ENCODE measurements at regions not wholly inside any gene's neighbourhood (a gene's known extent, or its start where the extent isn't known, plus 50 kb on each side); places are given as distances from the start of the nearest gene placed in this dataset.

DNA sequence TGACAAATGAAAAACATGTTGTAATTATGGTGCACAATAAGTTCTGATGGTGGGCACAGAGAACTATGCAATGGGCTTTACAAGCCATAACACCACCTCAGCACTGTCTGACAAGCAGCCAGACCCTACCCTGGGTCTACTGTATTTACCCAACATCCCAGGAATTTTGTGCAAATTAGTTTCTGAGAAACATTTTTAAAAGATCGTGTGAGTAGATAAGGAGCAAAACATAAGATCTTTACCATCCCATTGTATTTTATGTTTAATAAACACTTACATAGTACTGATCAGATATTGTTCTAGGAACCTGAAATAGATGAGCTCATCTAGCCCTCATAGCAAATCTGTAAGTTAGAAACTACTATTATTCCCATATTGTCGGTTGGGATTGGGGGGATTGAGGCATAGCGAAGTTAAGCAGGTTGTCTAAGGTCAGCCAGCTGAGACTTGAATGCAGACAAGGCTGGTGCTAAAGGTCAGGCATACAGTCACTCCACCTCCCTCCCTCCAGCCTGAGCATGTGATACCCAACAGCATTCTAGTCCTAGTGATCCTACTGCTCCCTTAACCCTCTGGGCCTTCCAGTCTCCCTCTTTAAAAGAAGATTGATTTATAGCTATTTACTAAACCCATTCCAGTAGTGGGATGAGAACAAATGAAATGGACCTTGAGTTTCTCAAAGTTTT, 67.4 kb upstream of the STAM2 start:
- Mint-ChIP-seq H3K9me3 (ENCODE audit: unreplicated experiment) (peaks cover 14% of the 10 kb centered on the region), H3K27ac (ENCODE audit: unreplicated experiment) (no peak overlapping the region), H3K27me3 (ENCODE audit: low read depth, unreplicated experiment) (peaks cover 3% of the 10 kb centered on the region), H3K4me1 (ENCODE audit: low read depth, unreplicated experiment) (peaks cover 11% of the 10 kb centered on the region), H3K4me3 (ENCODE audit: unreplicated experiment) (no peak overlapping the region), H3K36me3 (ENCODE audit: low read depth, unreplicated experiment) (no peaks in the 10 kb centered on the region)
- H2AFZ ChIP-seq (ENCODE audit: low read depth, low read length), result no peak overlapping the region
- H3K9me3 ChIP-seq (ENCODE audit: insufficient read depth, low read depth, low read length), result no peaks in the 10 kb centered on the region
- no peak for FAIRE-seq
- TF ChIP-seq EZH2 (IDR thresholded peaks at IDR 0.05; ENCODE audit: insufficient read depth, low read length), result no peak
- TF ChIP-seq CTCF (IDR thresholded peaks at IDR 0.05; ENCODE audit: insufficient read depth, low read depth, low read length), result no peak
- H4K20me1 ChIP-seq (ENCODE audit: insufficient read depth, low read length), result no peaks in the 10 kb centered on the region
- no peak overlapping the region for H3K27ac ChIP-seq (ENCODE audit: low read depth, low read length)
- no peaks in the 10 kb centered on the region for H3K4me1 ChIP-seq (ENCODE audit: insufficient read depth, low read length)
- no peaks in the 10 kb centered on the region for H3K79me2 ChIP-seq (ENCODE audit: insufficient read depth, low read length)
- H3K36me3 ChIP-seq (ENCODE audit: insufficient read depth, low read length), result no peaks in the 10 kb centered on the region
- H3K4me3 ChIP-seq (ENCODE audit: insufficient read depth, low read depth, low read length), result no peak overlapping the region
- no peak overlapping the region for H3K9ac ChIP-seq (ENCODE audit: low read length)
- DNase-seq (ENCODE audit: low read depth), result no peak
- H3K27me3 ChIP-seq (ENCODE audit: insufficient read depth, low read length), result no peaks in the 10 kb centered on the region
- no peak overlapping the region for H3K4me2 ChIP-seq (ENCODE audit: low read length)

DNA sequence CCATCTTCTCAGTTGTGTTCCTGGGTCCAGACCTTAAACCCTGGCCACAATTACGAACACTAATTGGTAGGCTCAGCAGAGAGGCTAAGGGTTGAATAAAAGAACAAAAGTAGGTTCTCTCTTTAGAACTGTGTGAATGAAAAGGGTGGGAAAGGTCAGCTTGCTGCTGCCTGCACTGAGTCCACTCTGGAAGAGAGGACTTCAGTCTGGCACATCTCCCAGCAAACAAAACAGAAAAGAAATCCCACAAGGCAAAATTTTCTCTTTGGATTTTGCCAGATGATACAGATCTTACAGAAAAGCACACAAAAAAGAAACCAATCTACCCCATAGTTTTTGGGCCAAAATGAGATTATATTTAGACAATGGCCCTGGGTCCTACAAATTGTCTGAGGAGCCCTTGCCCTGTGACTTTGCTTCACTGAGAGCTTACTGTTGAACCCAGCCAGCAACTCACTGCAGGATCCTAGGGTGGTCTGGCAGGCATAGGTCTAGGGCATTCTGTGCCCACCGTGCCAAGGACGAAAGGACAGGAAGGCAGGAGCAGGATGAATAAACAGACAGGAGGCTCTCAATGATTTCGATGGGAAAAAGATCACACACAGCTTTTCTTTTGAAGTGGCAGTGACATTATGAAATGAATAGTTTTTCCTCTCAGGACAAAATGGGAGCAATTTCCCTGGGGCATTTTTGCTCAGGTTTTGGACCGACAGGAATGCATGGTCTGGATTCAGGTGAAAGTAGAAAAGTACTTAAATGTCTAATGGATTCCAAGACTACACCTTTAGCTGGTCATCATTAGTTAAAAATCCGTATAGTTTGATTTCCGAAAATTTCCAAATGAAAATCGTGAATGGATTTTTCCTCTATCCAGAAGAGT, 68.4 kb upstream of the STAM2 start:
- no peak overlapping the region for H2AFZ ChIP-seq (ENCODE audit: low read depth, low read length)
- no peak for FAIRE-seq
- H3K4me1 ChIP-seq (ENCODE audit: insufficient read depth, low read length), result no peaks in the 10 kb centered on the region
- H3K27ac Mint-ChIP-seq (ENCODE audit: unreplicated experiment), result no peak overlapping the region
- no peaks in the 10 kb centered on the region for H3K9me3 ChIP-seq (ENCODE audit: insufficient read depth, low read depth, low read length)
- H3K4me3 Mint-ChIP-seq (ENCODE audit: unreplicated experiment), result no peak overlapping the region
- peaks cover 11% of the 10 kb centered on the region for H3K4me1 Mint-ChIP-seq (ENCODE audit: low read depth, unreplicated experiment)
- no peaks in the 10 kb centered on the region for H3K36me3 Mint-ChIP-seq (ENCODE audit: low read depth, unreplicated experiment)
- no peak overlapping the region for H3K4me2 ChIP-seq (ENCODE audit: low read length)
- H3K36me3 ChIP-seq (ENCODE audit: insufficient read depth, low read length), result no peaks in the 10 kb centered on the region
- peaks cover 14% of the 10 kb centered on the region for H3K9me3 Mint-ChIP-seq (ENCODE audit: unreplicated experiment)
- H3K27me3 Mint-ChIP-seq (ENCODE audit: low read depth, unreplicated experiment), result peaks cover 3% of the 10 kb centered on the region
- no peaks in the 10 kb centered on the region for H4K20me1 ChIP-seq (ENCODE audit: insufficient read depth, low read length)
- H3K4me3 ChIP-seq (ENCODE audit: insufficient read depth, low read depth, low read length), result no peak overlapping the region
- no peak overlapping the region for H3K27ac ChIP-seq (ENCODE audit: low read depth, low read length)
- H3K27me3 ChIP-seq (ENCODE audit: insufficient read depth, low read length), result no peaks in the 10 kb centered on the region
- no peak for TF ChIP-seq EZH2 (IDR thresholded peaks at IDR 0.05; ENCODE audit: insufficient read depth, low read length)
- TF ChIP-seq CTCF (IDR thresholded peaks at IDR 0.05; ENCODE audit: insufficient read depth, low read depth, low read length), result no peak
- DNase-seq (ENCODE audit: low read depth), result no peak
- no peak overlapping the region for H3K9ac ChIP-seq (ENCODE audit: low read length)
- H3K79me2 ChIP-seq (ENCODE audit: insufficient read depth, low read length), result no peaks in the 10 kb centered on the region

All from astrocyte (in vitro differentiated cells and primary cell).